Type B pancreatic cell (in vitro differentiated cells): ENCODE measurements at regions not wholly inside any gene's neighbourhood (a gene's known extent, or its start where the extent isn't known, plus 50 kb on each side); places are given as distances from the start of the nearest gene placed in this dataset.

Experiments used
- DNase-seq: peaks from one replicate; pipeline ENCODE4 v3.0.0; 2021; ENCODE audit warnings: mixed read lengths; ENCODE audit not compliant: unreplicated experiment; ENCODE audit errors: extremely low spot score
- H3K27ac Mint-ChIP-seq: 2 replicates; pipeline ENCODE4 v1.8.0; 2021; ENCODE audit warnings: mild to moderate bottlenecking, mixed read lengths
- H3K27me3 Mint-ChIP-seq: 2 replicates; pipeline ENCODE4 v1.8.0; 2021; ENCODE audit warnings: mixed read lengths
- H3K36me3 Mint-ChIP-seq: 2 replicates; pipeline ENCODE4 v1.8.0; 2021; ENCODE audit warnings: mixed read lengths
- H3K4me1 Mint-ChIP-seq: one replicate; pipeline ENCODE4 v1.8.0; 2021; ENCODE audit warnings: mixed read lengths; ENCODE audit not compliant: unreplicated experiment
- H3K4me3 Mint-ChIP-seq: 2 replicates; pipeline ENCODE4 v1.8.0; 2021; ENCODE audit warnings: mild to moderate bottlenecking, mixed read lengths
- H3K9me3 Mint-ChIP-seq: 2 replicates; pipeline ENCODE4 v1.8.0; 2021; ENCODE audit warnings: mixed read lengths
- TF ChIP-seq, protein P1 (sequence below): fragments of 200-600 bp; sonication (generic); conservative IDR thresholded peaks from 2 replicates; pipeline ENCODE4 v1.5.0; 2021; ENCODE audit warnings: antibody characterized with exemption, mild to moderate bottlenecking

DNA sequence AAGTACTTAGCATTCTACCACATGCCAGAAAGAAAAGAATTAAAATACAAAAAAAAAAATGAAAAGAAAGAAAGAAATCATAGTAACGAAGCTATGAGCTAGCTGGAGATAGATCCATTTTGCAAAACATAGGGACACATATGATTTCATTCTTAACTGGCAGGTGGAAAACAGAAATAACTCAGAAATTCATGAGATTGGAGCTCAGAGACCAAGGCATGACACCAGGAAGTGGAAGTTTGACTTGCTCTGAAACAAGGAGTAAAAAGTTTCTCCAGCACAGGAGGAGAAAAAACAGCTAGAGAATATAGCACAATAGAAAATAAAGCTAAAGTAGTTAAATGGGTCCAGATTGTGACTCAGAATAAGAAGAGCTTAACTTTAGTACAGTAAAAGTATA is 278.1 kb downstream of the ZEB2 start:
- H3K27me3 Mint-ChIP-seq = peaks cover 3% of the 10 kb centered on the region
- H3K27ac Mint-ChIP-seq = no peak overlapping the region
- H3K4me1 Mint-ChIP-seq = peaks cover 8% of the 10 kb centered on the region
- TF ChIP-seq, protein P1, sequence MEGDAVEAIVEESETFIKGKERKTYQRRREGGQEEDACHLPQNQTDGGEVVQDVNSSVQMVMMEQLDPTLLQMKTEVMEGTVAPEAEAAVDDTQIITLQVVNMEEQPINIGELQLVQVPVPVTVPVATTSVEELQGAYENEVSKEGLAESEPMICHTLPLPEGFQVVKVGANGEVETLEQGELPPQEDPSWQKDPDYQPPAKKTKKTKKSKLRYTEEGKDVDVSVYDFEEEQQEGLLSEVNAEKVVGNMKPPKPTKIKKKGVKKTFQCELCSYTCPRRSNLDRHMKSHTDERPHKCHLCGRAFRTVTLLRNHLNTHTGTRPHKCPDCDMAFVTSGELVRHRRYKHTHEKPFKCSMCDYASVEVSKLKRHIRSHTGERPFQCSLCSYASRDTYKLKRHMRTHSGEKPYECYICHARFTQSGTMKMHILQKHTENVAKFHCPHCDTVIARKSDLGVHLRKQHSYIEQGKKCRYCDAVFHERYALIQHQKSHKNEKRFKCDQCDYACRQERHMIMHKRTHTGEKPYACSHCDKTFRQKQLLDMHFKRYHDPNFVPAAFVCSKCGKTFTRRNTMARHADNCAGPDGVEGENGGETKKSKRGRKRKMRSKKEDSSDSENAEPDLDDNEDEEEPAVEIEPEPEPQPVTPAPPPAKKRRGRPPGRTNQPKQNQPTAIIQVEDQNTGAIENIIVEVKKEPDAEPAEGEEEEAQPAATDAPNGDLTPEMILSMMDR = no peak
- no peak overlapping the region for H3K4me3 Mint-ChIP-seq
- no peaks in the 10 kb centered on the region for H3K9me3 Mint-ChIP-seq
- no peak for DNase-seq
- peaks cover 3% of the 10 kb centered on the region for H3K36me3 Mint-ChIP-seq

GRCh38 chr2:144240656-144241339 is 279.1 kb downstream of the ZEB2 start:
- no peaks in the 10 kb centered on the region for H3K9me3 Mint-ChIP-seq
- H3K4me3 Mint-ChIP-seq = no peak overlapping the region
- no peak overlapping the region for H3K27ac Mint-ChIP-seq
- no peak for DNase-seq
- H3K27me3 Mint-ChIP-seq = peaks cover 3% of the 10 kb centered on the region
- H3K4me1 Mint-ChIP-seq = peaks cover 8% of the 10 kb centered on the region
- H3K36me3 Mint-ChIP-seq = no peaks in the 10 kb centered on the region
- TF ChIP-seq, protein P1 = no peak

GRCh38 chr2:144239726-144240125 is 280.2 kb downstream of the ZEB2 start:
- Mint-ChIP-seq H3K36me3 (no peaks in the 10 kb centered on the region), H3K27me3 (peaks cover 3% of the 10 kb centered on the region), H3K4me3 (no peak overlapping the region), H3K9me3 (no peaks in the 10 kb centered on the region), H3K4me1 (peaks cover 13% of the 10 kb centered on the region), H3K27ac (no peak overlapping the region)
- DNase-seq = no peak
- TF ChIP-seq, protein P1 = no peak

- Mint-ChIP-seq H3K4me3 (no peak overlapping the region), H3K36me3 (no peaks in the 10 kb centered on the region)
- TF ChIP-seq, protein P1 = no peak
Measured at GRCh38 chr2:144239306-144239705, 280.6 kb downstream of the ZEB2 start.

DNA sequence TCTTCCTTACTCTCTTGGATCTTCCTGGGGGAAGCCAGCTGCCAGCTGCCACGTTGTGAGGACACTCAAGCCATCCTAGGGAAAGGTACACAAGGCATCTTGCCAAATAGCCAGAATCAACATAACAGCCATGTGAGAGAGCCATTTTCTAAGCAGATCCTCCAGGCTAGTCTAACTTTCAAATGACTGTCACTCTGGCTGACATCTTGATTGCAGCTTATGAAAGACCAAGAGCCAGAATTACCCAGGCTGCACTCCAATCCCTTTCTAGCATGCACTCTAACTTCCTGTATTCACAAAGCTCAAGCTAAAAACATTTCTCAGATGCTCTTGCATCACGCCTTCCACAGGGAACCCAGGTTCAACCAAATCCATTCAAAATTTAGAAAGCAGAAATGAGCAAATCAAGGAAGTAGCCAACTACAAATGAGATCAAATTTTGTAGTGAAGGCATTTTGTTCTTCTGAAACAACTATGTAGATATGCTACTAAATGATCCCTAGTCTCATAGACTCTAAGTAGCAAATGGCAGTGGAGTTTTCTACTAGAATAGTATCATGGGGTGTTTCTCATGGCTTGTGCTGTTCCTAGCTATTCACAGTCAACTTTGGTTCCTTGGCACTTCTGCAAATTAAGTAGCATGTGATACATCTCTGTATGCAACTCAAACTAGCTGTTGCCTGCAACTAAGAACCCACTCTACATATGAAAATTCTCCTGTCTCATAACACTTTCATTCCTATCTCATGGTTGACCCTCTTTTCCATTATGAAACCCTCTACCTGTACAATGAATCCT is 281.9 kb downstream of the ZEB2 start:
- peaks cover 16% of the 10 kb centered on the region for H3K4me1 Mint-ChIP-seq
- no peaks in the 10 kb centered on the region for H3K36me3 Mint-ChIP-seq
- no peak overlapping the region for H3K27ac Mint-ChIP-seq
- DNase-seq = no peak
- H3K9me3 Mint-ChIP-seq = no peaks in the 10 kb centered on the region
- H3K4me3 Mint-ChIP-seq = no peak overlapping the region
- TF ChIP-seq, protein P1 = no peak
- peaks cover 3% of the 10 kb centered on the region for H3K27me3 Mint-ChIP-seq

More at GRCh38 chr2:144239306-144239705, 280.6 kb downstream of the ZEB2 start:
- H3K27me3 Mint-ChIP-seq = peaks cover 3% of the 10 kb centered on the region
- peaks cover 16% of the 10 kb centered on the region for H3K4me1 Mint-ChIP-seq
- no peaks in the 10 kb centered on the region for H3K9me3 Mint-ChIP-seq
- H3K27ac Mint-ChIP-seq = no peak overlapping the region
- DNase-seq = no peak
